A549 (cell line): ENCODE measurements at regions not wholly inside any gene's neighbourhood (a gene's known extent, or its start where the extent isn't known, plus 50 kb on each side); places are given as distances from the start of the nearest gene placed in this dataset.

Experiments used
- ATAC-seq, 2 experiments: fragments of 200-7000 bp in 1 of 2; fragments of >200 bp in 1 of 2; cut with Nextera tagmentation in 1 of 2; cut with Tn5 transposase in 1 of 2; 3 replicates each; pipeline versions ENCODE4 v1.8.0 to v1.9.1; 2018 to 2020; ENCODE audit warnings: mild to moderate bottlenecking in 1 of 2, moderate library complexity in 1 of 2
- CTCF ChIA-PET: fragments of 300-600 bp; sonication (Branson Sonifier 250); formaldehyde crosslinking; extraction: SDS; loops from one replicate; lab custom pipeline; 2021; ENCODE audit warnings: antibody characterized with exemption, inconsistent platforms; lab: Yijun Ruan, JAX
- POLR2A ChIA-PET: fragments of 350-600 bp; formaldehyde crosslinking; extraction: SDS; loops from one replicate; lab custom pipeline; 2021; ENCODE audit warnings: antibody characterized with exemption, inconsistent platforms; lab: Yijun Ruan, JAX
- DNase-seq, 2 experiments: peaks; one replicate each; pipeline versions ENCODE4 v3.0.0 to v3.0.0-alpha.2; 2011 to 2016; ENCODE audit warnings: low read depth in 1 of 2, low spot score in 1 of 2
- FAIRE-seq: peaks from 2 replicates; lab custom pipeline; 2011; peaks lifted over from hg19 to GRCh38; lab: Jason Lieb, UNC
- H3K27ac ChIP-seq, 2 experiments: fragments of >200 bp; sonication (Bioruptor Twin); formaldehyde crosslinking; 3 replicates each; pipeline ENCODE4 v1.5.1; 2016 to 2017
- H3K4me1 ChIP-seq: fragments of >200 bp; sonication (Bioruptor Twin); formaldehyde crosslinking; 3 replicates; pipeline ENCODE4 v1.6.1; 2016
- H3K4me2 ChIP-seq: fragments of >200 bp; sonication (Bioruptor Twin); formaldehyde crosslinking; 3 replicates; pipeline ENCODE4 v1.6.1; 2016
- H3K4me3 ChIP-seq: fragments of >200 bp; sonication (Bioruptor Twin); formaldehyde crosslinking; 3 replicates; pipeline ENCODE4 v1.5.1; 2016
- H3K9me3 ChIP-seq: fragments of >200 bp; sonication (Bioruptor Twin); formaldehyde crosslinking; 3 replicates; pipeline ENCODE4 v1.6.1; 2016
- BCL3 ChIP-seq: fragments of >200 bp; sonication (Bioruptor Twin); formaldehyde crosslinking; IDR thresholded peaks from 3 replicates; pipeline ENCODE4 v1.6.1; 2016
- CBX2 ChIP-seq: fragments of 200-600 bp; sonication (generic); IDR thresholded peaks from 2 replicates; pipeline ENCODE4 v1.6.1; 2016; ENCODE audit warnings: low read depth, mild to moderate bottlenecking, borderline replicate concordance
- CBX8 ChIP-seq: fragments of 200-600 bp; sonication (generic); IDR thresholded peaks from 2 replicates; pipeline ENCODE4 v1.6.1; 2016
- CHD2 ChIP-seq: fragments of 150-350 bp; IDR thresholded peaks from 2 replicates; pipeline ENCODE4 v1.6.1; 2014; ENCODE audit warnings: low read length; ENCODE audit not compliant: partially characterized antibody
- EHF ChIP-seq: fragments of 250-450 bp; sonication (Bioruptor Pico); IDR thresholded peaks from 2 replicates; pipeline ENCODE4 v1.5.0; 2020; ENCODE audit warnings: mild to moderate bottlenecking
- EP300 ChIP-seq, 2 experiments: fragments of >200 bp; sonication (Bioruptor Twin); formaldehyde crosslinking; IDR thresholded peaks; 2 replicates in 1 of 2; 3 replicates in 1 of 2; pipeline ENCODE4 v1.6.1; 2016 to 2017
- ESRRA ChIP-seq: fragments of 150-350 bp; IDR thresholded peaks from 2 replicates; pipeline ENCODE4 v1.6.1; 2014; ENCODE audit warnings: mild to moderate bottlenecking, low read length, borderline replicate concordance
- HES2 ChIP-seq: fragments of >200 bp; sonication (Bioruptor Twin); formaldehyde crosslinking; IDR thresholded peaks from 2 replicates; pipeline ENCODE4 v1.6.1; 2016
- HEYL ChIP-seq: fragments of 250-450 bp; sonication (Bioruptor Pico); IDR thresholded peaks from 2 replicates; pipeline ENCODE4 v1.8.0; 2021; ENCODE audit warnings: mild to moderate bottlenecking, moderate library complexity
- HMGXB4 ChIP-seq: fragments of 250-450 bp; sonication (Bioruptor Pico); IDR thresholded peaks from 2 replicates; pipeline ENCODE4 v1.5.0; 2021; ENCODE audit warnings: mild to moderate bottlenecking, moderate library complexity, borderline replicate concordance
- HOXB13 ChIP-seq: fragments of 250-450 bp; sonication (Bioruptor Pico); IDR thresholded peaks from 2 replicates; pipeline ENCODE4 v1.5.0; 2020; ENCODE audit warnings: low read depth, mild to moderate bottlenecking, moderate library complexity
- HOXB5 ChIP-seq: fragments of 250-450 bp; sonication (Bioruptor Pico); IDR thresholded peaks from 2 replicates; pipeline ENCODE4 v1.5.0; 2020; ENCODE audit warnings: mild to moderate bottlenecking, moderate library complexity
- KDM1A ChIP-seq: fragments of 200-600 bp; sonication (generic); IDR thresholded peaks from 2 replicates; pipeline ENCODE4 v1.6.1; 2016; ENCODE audit warnings: low read depth, mild to moderate bottlenecking
- MYC ChIP-seq: IDR thresholded peaks from 2 replicates; pipeline ENCODE4 v1.6.1; 2012; ENCODE audit warnings: mild to moderate bottlenecking, inconsistent platforms, low read length, improper control_type of control experiment, borderline replicate concordance
- NPAS2 ChIP-seq: fragments of 250-450 bp; sonication (Bioruptor Pico); IDR thresholded peaks from 2 replicates; pipeline ENCODE4 v1.8.0; 2022; ENCODE audit warnings: mild to moderate bottlenecking, moderate library complexity, borderline replicate concordance
- PHF8 ChIP-seq: fragments of 200-600 bp; sonication (generic); IDR thresholded peaks from 2 replicates; pipeline ENCODE4 v1.6.1; 2016; ENCODE audit warnings: low read depth, mild to moderate bottlenecking, antibody characterized with exemption, moderate library complexity, borderline replicate concordance
- POLR2A ChIP-seq: IDR thresholded peaks from 2 replicates; pipeline ENCODE4 v1.6.1; 2012; ENCODE audit warnings: mild to moderate bottlenecking, low read length
- POLR2AphosphoS2 ChIP-seq: conservative IDR thresholded peaks from 2 replicates; pipeline ENCODE4 v1.6.1; 2012; ENCODE audit warnings: low read length, improper control_type of control experiment, inconsistent platforms
- RNF2 ChIP-seq: fragments of 200-600 bp; sonication (generic); IDR thresholded peaks from 2 replicates; pipeline ENCODE4 v1.6.1; 2016; ENCODE audit warnings: low read depth, mild to moderate bottlenecking, antibody characterized with exemption, moderate library complexity, borderline replicate concordance
- SREBF2 ChIP-seq: fragments of 450-650 bp; IDR thresholded peaks from 2 replicates; pipeline ENCODE4 v1.6.1; 2014; ENCODE audit warnings: mild to moderate bottlenecking, moderate library complexity
- TFCP2L1 ChIP-seq: fragments of 250-450 bp; sonication (Bioruptor Pico); IDR thresholded peaks from 2 replicates; pipeline ENCODE4 v1.5.0; 2021; ENCODE audit warnings: mild to moderate bottlenecking
- ZNF302 ChIP-seq: fragments of 250-450 bp; sonication (Bioruptor Pico); IDR thresholded peaks from 2 replicates; pipeline ENCODE4 v1.9.0; 2021; ENCODE audit warnings: inconsistent platforms, mild to moderate bottlenecking, moderate library complexity
- WGBS: methylation state at CpG from one replicate; pipeline ENCODE4 v1.1.6; 2017; ENCODE audit errors: missing lambda C conversion rate; 5-methylcytosine and 5-hydroxymethylcytosine counted together
- TF ChIP-seq, protein P1 (sequence below): fragments of 150-350 bp; IDR thresholded peaks from 2 replicates; pipeline ENCODE4 v1.6.1; 2014; ENCODE audit warnings: low read depth, mild to moderate bottlenecking, low read length

DNA sequence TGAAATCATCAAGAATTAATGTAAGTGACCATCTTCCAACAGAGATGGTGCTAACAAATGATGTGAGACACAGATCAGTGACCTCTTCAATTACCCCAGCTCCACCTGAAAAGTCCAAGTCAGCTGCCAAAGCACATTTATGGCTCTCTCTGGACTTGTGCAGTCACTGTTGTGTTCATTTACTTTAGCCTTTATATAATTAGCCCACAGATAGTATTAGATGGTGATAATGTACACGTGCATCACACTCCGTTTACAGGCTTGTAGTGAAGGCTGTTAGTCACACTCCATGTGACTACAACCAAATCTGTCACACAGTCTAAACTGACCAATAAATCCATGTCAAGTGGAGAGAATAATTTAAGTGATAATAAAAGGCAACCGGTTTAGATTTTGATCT, 331.5 kb upstream of the IL12A start:
- Histone ChIP-seq H3K4me2 (no peak overlapping the region), H3K4me3 (no peak overlapping the region)
- no peak for DNase-seq
- TF ChIP-seq HOXB13 (CRISPR knock-in tag) (no peak), TFCP2L1 (CRISPR knock-in tag) (no peak), POLR2AphosphoS2 (no peak), HES2 (no peak), CBX2 (no peak), MYC (no peak), HEYL (CRISPR knock-in tag) (no peak), RNF2 (no peak), POLR2A (no peak), NPAS2 (CRISPR knock-in tag) (no peak), HOXB5 (CRISPR knock-in tag) (no peak), KDM1A (no peak), ESRRA (no peak), ZNF302 (CRISPR knock-in tag) (no peak), PHF8 (no peak), HMGXB4 (no peak)
- TF ChIP-seq, protein P1, sequence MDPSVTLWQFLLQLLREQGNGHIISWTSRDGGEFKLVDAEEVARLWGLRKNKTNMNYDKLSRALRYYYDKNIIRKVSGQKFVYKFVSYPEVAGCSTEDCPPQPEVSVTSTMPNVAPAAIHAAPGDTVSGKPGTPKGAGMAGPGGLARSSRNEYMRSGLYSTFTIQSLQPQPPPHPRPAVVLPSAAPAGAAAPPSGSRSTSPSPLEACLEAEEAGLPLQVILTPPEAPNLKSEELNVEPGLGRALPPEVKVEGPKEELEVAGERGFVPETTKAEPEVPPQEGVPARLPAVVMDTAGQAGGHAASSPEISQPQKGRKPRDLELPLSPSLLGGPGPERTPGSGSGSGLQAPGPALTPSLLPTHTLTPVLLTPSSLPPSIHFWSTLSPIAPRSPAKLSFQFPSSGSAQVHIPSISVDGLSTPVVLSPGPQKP, result no peak
- TF ChIP-seq, all 56 proteins: peak for 0
- POLR2A ChIA-PET, result no interaction called here
- Histone ChIP-seq H3K27ac (no peak overlapping the region), H3K9me3 (peaks cover 8% of the 10 kb centered on the region), H3K4me1 (peaks cover 12% of the 10 kb centered on the region)
- CTCF ChIA-PET, result interaction anchor here (1.0 kb wide), 1 partner anchor 14 kb away, joined by 3 read pairs; no protein-coding TSS in a partner anchor
- no peak for FAIRE-seq
- 70% methylated on average over 3 of the region's 3 CpGs for WGBS
- ATAC-seq, result no peak; a peak in 1 of 6 replicates

GRCh38 chr3:159657629-159658028, 331.0 kb upstream of the IL12A start:
- H3K4me1 ChIP-seq, result peaks cover 12% of the 10 kb centered on the region
- ChIA-PET CTCF (interaction anchor here (1.0 kb wide), 1 partner anchor 13 kb away, joined by 3 read pairs; no protein-coding TSS in a partner anchor), POLR2A (no interaction called here)
- DNase-seq (no peak), ATAC-seq (no peak), FAIRE-seq (no peak)
- WGBS, result 82% methylated on average over 6 of the region's 6 CpGs
- peaks cover 12% of the 10 kb centered on the region for H3K9me3 ChIP-seq
- H3K27ac ChIP-seq, result no peak overlapping the region
- no peak overlapping the region for H3K4me3 ChIP-seq
- TF ChIP-seq EHF (CRISPR knock-in tag), result no peak
- no peak for TF ChIP-seq MYC
- TF ChIP-seq CBX8, result no peak
- TF ChIP-seq HOXB5 (CRISPR knock-in tag), result no peak
- TF ChIP-seq HMGXB4, result no peak
- TF ChIP-seq, protein P1, result no peak
- TF ChIP-seq SREBF2, result no peak
- no peak for TF ChIP-seq EP300 (IDR thresholded peaks at IDR 0.05)
- no peak for TF ChIP-seq CHD2
- TF ChIP-seq BCL3, result no peak
- no peak for TF ChIP-seq TFCP2L1 (CRISPR knock-in tag)
- no peak overlapping the region for H3K4me2 ChIP-seq
